HG03521 (cell line): ENCODE measurements at regions not wholly inside any gene's neighbourhood (a gene's known extent, or its start where the extent isn't known, plus 50 kb on each side); places are given as distances from the start of the nearest gene placed in this dataset.
"Not testable (repeated sequence)": the region's sequence is repeated elsewhere in the genome, so short reads cannot be mapped to it uniquely, and the experiment has no call there.

ENCODE experiments used
- ATAC-seq: cut with Tn5 transposase; IDR thresholded peaks from one replicate; pipeline ENCODE4 v1.9.1; 2021; ENCODE audit warnings: mild to moderate bottlenecking, moderate library complexity; ENCODE audit not compliant: unreplicated experiment

- ATAC-seq = no peak
These were observed 62.0 kb upstream of the LMNTD1 start for GRCh38 chr12:25615119-25615518.

GRCh38 chr12:25616286-25616685 lies 63.2 kb upstream of the LMNTD1 start:
- no peak for ATAC-seq

- ATAC-seq = no peak
These were observed 64.9 kb upstream of the LMNTD1 start for GRCh38 chr12:25617991-25618390.

GRCh38 chr12:25623816-25624215 lies 70.7 kb upstream of the LMNTD1 start:
- ATAC-seq = no peak

GRCh38 chr12:25625146-25625545 lies 72.1 kb upstream of the LMNTD1 start:
- ATAC-seq = no peak

GRCh38 chr12:25629341-25629740 lies 76.3 kb upstream of the LMNTD1 start:
- no peak for ATAC-seq

GRCh38 chr12:25630735-25631515 lies 77.8 kb upstream of the LMNTD1 start:
- ATAC-seq = not testable (repeated sequence)

- not testable (repeated sequence) for ATAC-seq
These were observed 80.1 kb upstream of the LMNTD1 start for GRCh38 chr12:25633149-25633548.

GRCh38 chr12:25637752-25638151 lies 84.7 kb upstream of the LMNTD1 start:
- no peak for ATAC-seq

- ATAC-seq = no peak
These were observed 86.3 kb upstream of the LMNTD1 start for GRCh38 chr12:25639406-25639805.

GRCh38 chr12:25644979-25645378 lies 91.9 kb upstream of the LMNTD1 start:
- ATAC-seq = no peak

- ATAC-seq = no peak
These were observed 92.3 kb upstream of the LMNTD1 start for GRCh38 chr12:25645427-25645826.

- no peak for ATAC-seq
These were observed 98.8 kb upstream of the LMNTD1 start for GRCh38 chr12:25651931-25652330.

- no peak for ATAC-seq
These were observed 99.3 kb upstream of the LMNTD1 start for GRCh38 chr12:25652371-25652770.

GRCh38 chr12:25653487-25654175 lies 100.5 kb upstream of the LMNTD1 start:
- no peak for ATAC-seq

GRCh38 chr12:25655702-25656101 lies 102.6 kb upstream of the LMNTD1 start:
- no peak for ATAC-seq

- ATAC-seq = no peak
These were observed 106.5 kb upstream of the LMNTD1 start for GRCh38 chr12:25659621-25660020.

GRCh38 chr12:25670076-25671055 lies 117.3 kb upstream of the LMNTD1 start:
- no peak for ATAC-seq

GRCh38 chr12:25675808-25676207 lies 122.7 kb upstream of the LMNTD1 start:
- ATAC-seq = no peak

GRCh38 chr12:25677232-25677937 lies 124.3 kb upstream of the LMNTD1 start:
- ATAC-seq = no peak

- no peak for ATAC-seq
These were observed 128.5 kb upstream of the LMNTD1 start for GRCh38 chr12:25681580-25681979.
